K562 (cell line): ENCODE measurements at regions not wholly inside any gene's neighbourhood (a gene's known extent, or its start where the extent isn't known, plus 50 kb on each side); places are given as distances from the start of the nearest gene placed in this dataset.
"Not testable (repeated sequence)": the region's sequence is repeated elsewhere in the genome, so short reads cannot be mapped to it uniquely, and the experiment has no call there.

Experiments used
- BRD9 ChIP-seq: fragments of 450-650 bp; IDR thresholded peaks from 2 replicates; pipeline ENCODE4 v1.6.1; 2018; ENCODE audit warnings: low read depth; ENCODE audit not compliant: partially characterized antibody
- CREB1 ChIP-seq, 2 experiments: sonication (generic) in 1 of 2; formaldehyde crosslinking in 1 of 2; IDR thresholded peaks; 2 replicates each; pipeline versions ENCODE4 v1.6.1 to v1.8.0; 2012 to 2022; ENCODE audit warnings: inconsistent platforms in 1 of 2, mild to moderate bottlenecking in 1 of 2, missing genetic modification reagents in 1 of 2, moderate library complexity in 1 of 2
- CREM ChIP-seq: IDR thresholded peaks from 2 replicates; pipeline ENCODE4 v1.6.1; 2014; ENCODE audit warnings: antibody characterized with exemption, low read depth
- ELF4 ChIP-seq: fragments of 450-650 bp; formaldehyde crosslinking; IDR thresholded peaks from 2 replicates; pipeline ENCODE4 v1.4.0; 2022; ENCODE audit warnings: missing genetic modification characterization
- HCFC1 ChIP-seq: IDR thresholded peaks from 2 replicates; pipeline ENCODE4 v1.6.1; 2012; ENCODE audit warnings: low read depth, low read length, improper control_type of control experiment
- JUN ChIP-seq, 2 experiments: sonication (generic) in 1 of 2; formaldehyde crosslinking in 1 of 2; IDR thresholded peaks; 2 replicates each; pipeline versions ENCODE4 v1.6.1 to v1.8.0; 2012 to 2022; ENCODE audit warnings: borderline replicate concordance in 2 of 2, mild to moderate bottlenecking in 2 of 2, improper control_type of control experiment in 1 of 2, low read depth in 1 of 2, low read length in 1 of 2, missing genetic modification reagents in 1 of 2
- NBN ChIP-seq: fragments of 450-650 bp; IDR thresholded peaks from 2 replicates; pipeline ENCODE4 v1.6.1; 2016; ENCODE audit warnings: low read depth, mild to moderate bottlenecking
- NFIC ChIP-seq: fragments of 450-650 bp; IDR thresholded peaks from 2 replicates; pipeline ENCODE4 v1.6.1; 2017; ENCODE audit warnings: mild to moderate bottlenecking, inconsistent platforms
- RBBP5 ChIP-seq: fragments of 200-600 bp; sonication (generic); IDR thresholded peaks from 2 replicates; pipeline ENCODE4 v1.6.1; 2012; ENCODE audit warnings: borderline replicate concordance, mild to moderate bottlenecking, low read length, control low read depth, inconsistent platforms; ENCODE audit not compliant: insufficient read depth, poor library complexity, severe bottlenecking
- SMARCC2 ChIP-seq: fragments of 450-650 bp; IDR thresholded peaks from 2 replicates; pipeline ENCODE4 v1.6.1; 2017; ENCODE audit warnings: antibody characterized with exemption, moderate library complexity, mild to moderate bottlenecking, low read depth
- STAG1 ChIP-seq: sonication (generic); formaldehyde crosslinking; IDR thresholded peaks from 2 replicates; pipeline ENCODE4 v1.5.0; 2020; ENCODE audit warnings: missing genetic modification reagents, borderline replicate concordance
- TOE1 ChIP-seq, 2 experiments: fragments of 450-650 bp in 1 of 2; sonication (generic) in 1 of 2; formaldehyde crosslinking in 1 of 2; IDR thresholded peaks; 2 replicates each; pipeline versions ENCODE4 v1.7.1 to v1.8.0; 2016 to 2022; ENCODE audit warnings: borderline replicate concordance in 2 of 2, mild to moderate bottlenecking in 2 of 2, antibody characterized with exemption in 1 of 2, inconsistent platforms in 1 of 2, low read depth in 1 of 2, missing genetic modification reagents in 1 of 2, moderate library complexity in 1 of 2
- TF ChIP-seq, protein P1 (sequence below): fragments of 450-650 bp; IDR thresholded peaks from 2 replicates; pipeline ENCODE4 v1.6.1; 2016
- TF ChIP-seq, protein P2 (sequence below): fragments of 200-800 bp; sonication (Bioruptor generic); IDR thresholded peaks from 2 replicates; pipeline ENCODE4 v1.6.1; 2017; ENCODE audit warnings: missing genetic modification characterization, missing compliant biosample characterization
- TF ChIP-seq, protein P3 (sequence below), 2 experiments: fragments of 150-350 bp in 1 of 2; IDR thresholded peaks; 2 replicates each; pipeline ENCODE4 v1.6.1; 2012 to 2016; ENCODE audit warnings: low read depth in 2 of 2, low read length in 2 of 2, mild to moderate bottlenecking in 1 of 2, moderate library complexity in 1 of 2
- TF ChIP-seq, protein P4 (sequence below): sonication (generic); formaldehyde crosslinking; IDR thresholded peaks from 2 replicates; pipeline ENCODE4 v1.8.1; 2023; ENCODE audit warnings: mild to moderate bottlenecking, missing genetic modification reagents

DNA sequence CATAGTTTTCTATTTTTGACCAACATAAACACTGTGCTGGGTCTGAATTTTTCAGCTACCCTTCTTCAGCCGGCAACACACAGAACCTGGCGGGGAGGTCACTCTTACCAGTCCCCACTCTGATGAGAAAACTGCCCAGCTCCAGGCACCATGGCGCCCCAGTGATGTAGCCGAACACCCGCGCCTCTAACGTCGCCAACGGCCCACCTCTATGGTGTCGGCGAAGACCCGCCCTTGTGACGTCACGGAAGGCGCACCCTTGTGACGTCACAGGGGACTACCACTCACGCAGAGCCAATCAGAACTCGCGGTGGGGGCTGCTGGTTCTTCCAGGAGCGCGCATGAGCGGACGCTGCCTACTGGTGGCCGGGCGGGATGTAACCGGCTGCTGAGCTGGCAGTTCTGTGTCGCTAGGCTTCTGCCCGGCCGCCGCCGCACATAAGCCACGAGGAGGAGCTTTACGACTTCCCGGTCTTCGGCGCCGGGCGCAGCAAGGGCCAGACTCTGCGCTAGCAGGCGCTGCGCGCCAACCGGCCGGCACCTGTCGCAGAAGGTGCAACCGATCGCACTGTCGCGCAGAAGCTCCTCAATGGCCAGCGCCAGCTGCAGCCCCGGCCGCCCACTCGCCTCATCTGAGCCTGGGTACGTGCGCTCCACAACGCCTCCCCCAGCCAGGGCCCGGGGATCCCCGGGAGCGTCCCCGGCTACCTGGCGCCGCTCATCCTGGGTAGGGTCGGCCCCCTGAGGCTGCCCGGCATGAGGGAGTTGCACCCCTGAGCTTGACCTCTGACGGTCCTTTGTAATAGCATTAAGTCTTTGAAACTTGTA, 92.2 kb upstream of the OR4F16 start (continued):
- TF ChIP-seq, protein P1, sequence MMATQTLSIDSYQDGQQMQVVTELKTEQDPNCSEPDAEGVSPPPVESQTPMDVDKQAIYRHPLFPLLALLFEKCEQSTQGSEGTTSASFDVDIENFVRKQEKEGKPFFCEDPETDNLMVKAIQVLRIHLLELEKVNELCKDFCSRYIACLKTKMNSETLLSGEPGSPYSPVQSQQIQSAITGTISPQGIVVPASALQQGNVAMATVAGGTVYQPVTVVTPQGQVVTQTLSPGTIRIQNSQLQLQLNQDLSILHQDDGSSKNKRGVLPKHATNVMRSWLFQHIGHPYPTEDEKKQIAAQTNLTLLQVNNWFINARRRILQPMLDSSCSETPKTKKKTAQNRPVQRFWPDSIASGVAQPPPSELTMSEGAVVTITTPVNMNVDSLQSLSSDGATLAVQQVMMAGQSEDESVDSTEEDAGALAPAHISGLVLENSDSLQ = peak; percentile 63; the same call in 1 of the 2 replicates
- TF ChIP-seq, protein P2, sequence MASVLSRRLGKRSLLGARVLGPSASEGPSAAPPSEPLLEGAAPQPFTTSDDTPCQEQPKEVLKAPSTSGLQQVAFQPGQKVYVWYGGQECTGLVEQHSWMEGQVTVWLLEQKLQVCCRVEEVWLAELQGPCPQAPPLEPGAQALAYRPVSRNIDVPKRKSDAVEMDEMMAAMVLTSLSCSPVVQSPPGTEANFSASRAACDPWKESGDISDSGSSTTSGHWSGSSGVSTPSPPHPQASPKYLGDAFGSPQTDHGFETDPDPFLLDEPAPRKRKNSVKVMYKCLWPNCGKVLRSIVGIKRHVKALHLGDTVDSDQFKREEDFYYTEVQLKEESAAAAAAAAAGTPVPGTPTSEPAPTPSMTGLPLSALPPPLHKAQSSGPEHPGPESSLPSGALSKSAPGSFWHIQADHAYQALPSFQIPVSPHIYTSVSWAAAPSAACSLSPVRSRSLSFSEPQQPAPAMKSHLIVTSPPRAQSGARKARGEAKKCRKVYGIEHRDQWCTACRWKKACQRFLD = peak; percentile 81; the same call in 1 of the 2 replicates
- TF ChIP-seq, protein P3, sequence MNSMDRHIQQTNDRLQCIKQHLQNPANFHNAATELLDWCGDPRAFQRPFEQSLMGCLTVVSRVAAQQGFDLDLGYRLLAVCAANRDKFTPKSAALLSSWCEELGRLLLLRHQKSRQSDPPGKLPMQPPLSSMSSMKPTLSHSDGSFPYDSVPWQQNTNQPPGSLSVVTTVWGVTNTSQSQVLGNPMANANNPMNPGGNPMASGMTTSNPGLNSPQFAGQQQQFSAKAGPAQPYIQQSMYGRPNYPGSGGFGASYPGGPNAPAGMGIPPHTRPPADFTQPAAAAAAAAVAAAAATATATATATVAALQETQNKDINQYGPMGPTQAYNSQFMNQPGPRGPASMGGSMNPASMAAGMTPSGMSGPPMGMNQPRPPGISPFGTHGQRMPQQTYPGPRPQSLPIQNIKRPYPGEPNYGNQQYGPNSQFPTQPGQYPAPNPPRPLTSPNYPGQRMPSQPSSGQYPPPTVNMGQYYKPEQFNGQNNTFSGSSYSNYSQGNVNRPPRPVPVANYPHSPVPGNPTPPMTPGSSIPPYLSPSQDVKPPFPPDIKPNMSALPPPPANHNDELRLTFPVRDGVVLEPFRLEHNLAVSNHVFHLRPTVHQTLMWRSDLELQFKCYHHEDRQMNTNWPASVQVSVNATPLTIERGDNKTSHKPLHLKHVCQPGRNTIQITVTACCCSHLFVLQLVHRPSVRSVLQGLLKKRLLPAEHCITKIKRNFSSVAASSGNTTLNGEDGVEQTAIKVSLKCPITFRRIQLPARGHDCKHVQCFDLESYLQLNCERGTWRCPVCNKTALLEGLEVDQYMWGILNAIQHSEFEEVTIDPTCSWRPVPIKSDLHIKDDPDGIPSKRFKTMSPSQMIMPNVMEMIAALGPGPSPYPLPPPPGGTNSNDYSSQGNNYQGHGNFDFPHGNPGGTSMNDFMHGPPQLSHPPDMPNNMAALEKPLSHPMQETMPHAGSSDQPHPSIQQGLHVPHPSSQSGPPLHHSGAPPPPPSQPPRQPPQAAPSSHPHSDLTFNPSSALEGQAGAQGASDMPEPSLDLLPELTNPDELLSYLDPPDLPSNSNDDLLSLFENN (IDR thresholded peaks at IDR 0.05; ENCODE audit: low read depth in 2 of 2, low read length in 2 of 2) = 0 out of 4 replicates have a peak, but pooled peaks of 1 of the 2 experiments have one; percentile 17
- TF ChIP-seq CREB1 (IDR thresholded peaks at IDR 0.05) (peak; percentile 98), CREB1 (CRISPR knock-in tag; IDR thresholded peaks at IDR 0.05) (peak; percentile 99), JUN (IDR thresholded peaks at IDR 0.05; ENCODE audit: borderline replicate concordance, low read depth, low read length) (peak; percentile 82), STAG1 (CRISPR knock-in tag) (peak; percentile 69; the same call in 1 of the 2 replicates), RBBP5 (peak; percentile 26), CREM (peak; percentile 99), NBN (peak; percentile 100), SMARCC2 (peak; percentile 53; the same call in 1 of the 2 replicates), BRD9 (peak; percentile 49), NFIC (peak; percentile 57; the same call in 1 of the 2 replicates), TOE1 (IDR thresholded peaks at IDR 0.05; ENCODE audit: borderline replicate concordance) (peak; percentile 71), ELF4 (CRISPR knock-in tag) (peak; percentile 62; the same call in 1 of the 2 replicates), HCFC1 (peak; percentile 87)
- TF ChIP-seq JUN (CRISPR knock-in tag; IDR thresholded peaks at IDR 0.05; ENCODE audit: borderline replicate concordance); TOE1 (CRISPR knock-in tag; IDR thresholded peaks at IDR 0.05; ENCODE audit: borderline replicate concordance, low read depth): not testable (repeated sequence)
- TF ChIP-seq, protein P4, sequence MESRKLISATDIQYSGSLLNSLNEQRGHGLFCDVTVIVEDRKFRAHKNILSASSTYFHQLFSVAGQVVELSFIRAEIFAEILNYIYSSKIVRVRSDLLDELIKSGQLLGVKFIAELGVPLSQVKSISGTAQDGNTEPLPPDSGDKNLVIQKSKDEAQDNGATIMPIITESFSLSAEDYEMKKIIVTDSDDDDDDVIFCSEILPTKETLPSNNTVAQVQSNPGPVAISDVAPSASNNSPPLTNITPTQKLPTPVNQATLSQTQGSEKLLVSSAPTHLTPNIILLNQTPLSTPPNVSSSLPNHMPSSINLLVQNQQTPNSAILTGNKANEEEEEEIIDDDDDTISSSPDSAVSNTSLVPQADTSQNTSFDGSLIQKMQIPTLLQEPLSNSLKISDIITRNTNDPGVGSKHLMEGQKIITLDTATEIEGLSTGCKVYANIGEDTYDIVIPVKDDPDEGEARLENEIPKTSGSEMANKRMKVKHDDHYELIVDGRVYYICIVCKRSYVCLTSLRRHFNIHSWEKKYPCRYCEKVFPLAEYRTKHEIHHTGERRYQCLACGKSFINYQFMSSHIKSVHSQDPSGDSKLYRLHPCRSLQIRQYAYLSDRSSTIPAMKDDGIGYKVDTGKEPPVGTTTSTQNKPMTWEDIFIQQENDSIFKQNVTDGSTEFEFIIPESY (CRISPR knock-in tag) = peak; percentile 95
